Stimulated activated memory B cell treated with anti-CD40 and anti-IgM and Interleukin-4, amounts not matched to agents 10 μg/mL and 1 μg/mL and 100 μg/mL, for 72 hours (primary cell): ENCODE measurements at regions not wholly inside any gene's neighbourhood (a gene's known extent, or its start where the extent isn't known, plus 50 kb on each side); places are given as distances from the start of the nearest gene placed in this dataset.
"Not testable (repeated sequence)": the region's sequence is repeated elsewhere in the genome, so short reads cannot be mapped to it uniquely, and the experiment has no call there.

Experiments
- ATAC-seq: fragments of 150-1000 bp; cut with Tn5 transposase; 2 replicates; pipeline ENCODE4 v1.10.0; 2021
- H3K27ac Mint-ChIP-seq: one replicate; pipeline ENCODE4 v1.8.0; 2022; ENCODE audit warnings: mild to moderate bottlenecking, mixed read lengths
- H3K27me3 Mint-ChIP-seq: one replicate; pipeline ENCODE4 v1.8.0; 2022; ENCODE audit warnings: mixed read lengths
- H3K36me3 Mint-ChIP-seq: one replicate; pipeline ENCODE4 v1.8.0; 2022; ENCODE audit warnings: mixed read lengths
- H3K4me1 Mint-ChIP-seq: one replicate; pipeline ENCODE4 v1.8.0; 2022; ENCODE audit warnings: mixed read lengths
- H3K4me3 Mint-ChIP-seq: one replicate; pipeline ENCODE4 v1.8.0; 2022; ENCODE audit warnings: mild to moderate bottlenecking, moderate library complexity, mixed read lengths
- H3K9me3 Mint-ChIP-seq: one replicate; pipeline ENCODE4 v1.8.0; 2022; ENCODE audit warnings: mixed read lengths

GRCh38 chr3:107453504-107453903 is 69.3 kb upstream of the BBX start:
- Mint-ChIP-seq H3K27me3 (no peaks in the 10 kb centered on the region), H3K27ac (no peak overlapping the region), H3K4me1 (peaks cover 5% of the 10 kb centered on the region), H3K36me3 (no peaks in the 10 kb centered on the region), H3K4me3 (no peak overlapping the region), H3K9me3 (no peaks in the 10 kb centered on the region)
- no peak for ATAC-seq

DNA sequence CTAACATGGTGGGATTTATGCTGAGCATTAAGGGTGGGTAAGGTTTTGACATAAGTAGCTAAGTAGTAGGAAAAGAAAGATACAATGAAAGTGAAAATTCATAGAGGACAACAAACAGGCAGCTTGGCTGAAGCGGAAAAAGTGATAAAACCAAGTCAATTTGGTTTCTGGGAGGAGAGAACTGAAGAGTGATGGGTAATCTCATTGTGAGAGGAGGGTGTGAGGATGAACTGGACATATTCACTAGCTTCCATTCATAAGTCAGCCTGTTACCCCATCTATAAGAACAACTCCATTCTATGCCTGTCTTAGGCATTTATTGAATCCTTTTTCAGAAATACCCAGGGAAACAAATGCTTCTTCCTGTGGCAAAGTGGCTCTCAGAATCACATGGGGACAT is 67.1 kb upstream of the BBX start:
- no peak overlapping the region for H3K4me3 Mint-ChIP-seq
- no peak for ATAC-seq
- peaks cover 5% of the 10 kb centered on the region for H3K4me1 Mint-ChIP-seq
- no peaks in the 10 kb centered on the region for H3K36me3 Mint-ChIP-seq
- no peaks in the 10 kb centered on the region for H3K9me3 Mint-ChIP-seq
- H3K27ac Mint-ChIP-seq, result no peak overlapping the region
- no peaks in the 10 kb centered on the region for H3K27me3 Mint-ChIP-seq

GRCh38 chr3:107456501-107456900 is 66.3 kb upstream of the BBX start:
- no peak overlapping the region for H3K4me3 Mint-ChIP-seq
- no peaks in the 10 kb centered on the region for H3K36me3 Mint-ChIP-seq
- H3K4me1 Mint-ChIP-seq, result peaks cover 5% of the 10 kb centered on the region
- H3K27me3 Mint-ChIP-seq, result no peaks in the 10 kb centered on the region
- H3K27ac Mint-ChIP-seq, result no peak overlapping the region
- no peaks in the 10 kb centered on the region for H3K9me3 Mint-ChIP-seq
- no peak for ATAC-seq

DNA sequence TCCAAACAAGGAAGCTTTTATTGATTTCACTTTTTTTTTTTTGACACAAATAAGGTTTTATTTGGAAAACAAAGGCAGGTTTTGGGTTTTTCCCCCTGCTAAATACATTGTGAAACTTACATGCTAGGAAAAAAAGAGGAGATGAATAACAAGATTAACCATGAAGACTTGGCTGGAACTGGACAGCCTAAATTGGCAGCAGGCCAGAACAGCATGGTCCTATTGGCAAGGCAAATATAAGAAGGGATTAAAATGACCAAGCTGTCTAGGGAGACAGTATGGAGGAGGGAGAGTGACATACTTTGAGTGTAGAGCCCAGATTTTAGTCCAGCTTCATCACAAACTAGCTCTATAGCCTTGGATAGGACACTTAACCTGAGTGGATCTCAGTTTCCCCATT is 63.9 kb upstream of the BBX start:
- no peak for ATAC-seq
- H3K4me3 Mint-ChIP-seq, result no peak overlapping the region
- no peak overlapping the region for H3K27ac Mint-ChIP-seq
- H3K27me3 Mint-ChIP-seq, result peaks cover 2% of the 10 kb centered on the region
- no peaks in the 10 kb centered on the region for H3K36me3 Mint-ChIP-seq
- no peaks in the 10 kb centered on the region for H3K9me3 Mint-ChIP-seq
- peaks cover 5% of the 10 kb centered on the region for H3K4me1 Mint-ChIP-seq

- no peak overlapping the region for H3K27ac Mint-ChIP-seq
- no peak overlapping the region for H3K4me3 Mint-ChIP-seq
- H3K9me3 Mint-ChIP-seq, result no peaks in the 10 kb centered on the region
- no peak for ATAC-seq
- H3K4me1 Mint-ChIP-seq, result no peaks in the 10 kb centered on the region
- H3K27me3 Mint-ChIP-seq, result peaks cover 9% of the 10 kb centered on the region
- no peaks in the 10 kb centered on the region for H3K36me3 Mint-ChIP-seq
Observed at GRCh38 chr3:107461721-107462120, 61.0 kb upstream of the BBX start.

DNA sequence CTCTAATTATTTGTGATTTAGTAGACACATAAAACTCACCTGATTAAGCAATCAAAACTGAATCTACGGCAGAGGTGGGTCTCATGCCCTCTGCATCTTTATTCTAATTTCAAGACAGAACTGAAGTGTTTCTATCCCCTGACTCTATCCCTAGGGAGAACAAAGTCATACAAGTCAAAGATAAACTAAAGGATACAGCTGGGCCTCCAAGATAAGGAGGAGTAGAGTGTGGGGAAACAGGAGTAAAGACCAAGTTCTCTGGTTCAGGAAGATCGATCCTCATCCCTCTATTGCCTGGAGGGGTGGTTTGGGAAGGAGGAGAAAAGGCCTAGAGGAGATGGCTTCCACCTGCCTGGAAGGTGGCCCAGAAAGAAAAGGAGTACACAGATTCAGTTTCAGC is 58.7 kb upstream of the BBX start:
- Mint-ChIP-seq H3K27ac (no peak overlapping the region), H3K4me1 (no peaks in the 10 kb centered on the region), H3K36me3 (no peaks in the 10 kb centered on the region), H3K9me3 (no peaks in the 10 kb centered on the region), H3K27me3 (peaks cover 15% of the 10 kb centered on the region), H3K4me3 (no peak overlapping the region)
- no peak for ATAC-seq

- no peak overlapping the region for H3K4me3 Mint-ChIP-seq
Observed at GRCh38 chr3:107465064-107465631, 57.6 kb upstream of the BBX start.

GRCh38 chr3:107468782-107469181 is 54.0 kb upstream of the BBX start:
- no peak overlapping the region for H3K27ac Mint-ChIP-seq
- H3K27me3 Mint-ChIP-seq, result peaks cover 35% of the 10 kb centered on the region
- peaks cover 11% of the 10 kb centered on the region for H3K9me3 Mint-ChIP-seq
- no peaks in the 10 kb centered on the region for H3K4me1 Mint-ChIP-seq
- no peak overlapping the region for H3K4me3 Mint-ChIP-seq
- no peak for ATAC-seq
- H3K36me3 Mint-ChIP-seq, result peaks cover 15% of the 10 kb centered on the region

More at GRCh38 chr3:107465064-107465631, 57.6 kb upstream of the BBX start:
- no peak overlapping the region for H3K27ac Mint-ChIP-seq
- no peaks in the 10 kb centered on the region for H3K4me1 Mint-ChIP-seq
- peak; percentile 73 for ATAC-seq
- no peaks in the 10 kb centered on the region for H3K36me3 Mint-ChIP-seq
- H3K9me3 Mint-ChIP-seq, result no peaks in the 10 kb centered on the region
- H3K27me3 Mint-ChIP-seq, result peaks cover 24% of the 10 kb centered on the region

GRCh38 chr3:107470496-107470895 is 52.3 kb upstream of the BBX start:
- Mint-ChIP-seq H3K36me3 (peaks cover 15% of the 10 kb centered on the region), H3K9me3 (peaks cover 14% of the 10 kb centered on the region), H3K27me3 (peaks cover 27% of the 10 kb centered on the region)
- not testable (repeated sequence) for H3K27ac Mint-ChIP-seq, ATAC-seq, H3K4me3 Mint-ChIP-seq, H3K4me1 Mint-ChIP-seq
